ENCODE measurements at regions not wholly inside any gene's neighbourhood (a gene's known extent, or its start where the extent isn't known, plus 50 kb on each side); places are given as distances from the start of the nearest gene placed in this dataset.

DNA sequence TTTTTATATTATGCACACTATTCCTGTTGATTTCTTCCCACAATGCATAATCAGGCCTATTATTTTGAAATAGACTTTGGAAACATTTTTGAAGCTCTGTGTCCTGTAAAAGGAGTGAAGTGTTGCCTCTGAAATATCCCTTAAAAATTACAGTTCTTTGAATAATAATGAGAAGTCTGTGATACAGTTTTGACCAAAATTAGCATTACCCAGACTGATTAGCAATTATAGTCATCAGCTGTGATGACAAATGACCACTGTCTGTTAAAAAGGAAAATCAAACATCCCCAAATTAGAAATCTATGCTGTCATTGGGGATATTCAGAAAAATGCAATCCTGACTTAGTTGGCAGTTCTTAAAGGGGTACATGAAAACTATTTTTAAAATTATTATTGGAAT lies 63.7 kb downstream of the PTGS2 start:
- TF ChIP-seq, protein P1, sequence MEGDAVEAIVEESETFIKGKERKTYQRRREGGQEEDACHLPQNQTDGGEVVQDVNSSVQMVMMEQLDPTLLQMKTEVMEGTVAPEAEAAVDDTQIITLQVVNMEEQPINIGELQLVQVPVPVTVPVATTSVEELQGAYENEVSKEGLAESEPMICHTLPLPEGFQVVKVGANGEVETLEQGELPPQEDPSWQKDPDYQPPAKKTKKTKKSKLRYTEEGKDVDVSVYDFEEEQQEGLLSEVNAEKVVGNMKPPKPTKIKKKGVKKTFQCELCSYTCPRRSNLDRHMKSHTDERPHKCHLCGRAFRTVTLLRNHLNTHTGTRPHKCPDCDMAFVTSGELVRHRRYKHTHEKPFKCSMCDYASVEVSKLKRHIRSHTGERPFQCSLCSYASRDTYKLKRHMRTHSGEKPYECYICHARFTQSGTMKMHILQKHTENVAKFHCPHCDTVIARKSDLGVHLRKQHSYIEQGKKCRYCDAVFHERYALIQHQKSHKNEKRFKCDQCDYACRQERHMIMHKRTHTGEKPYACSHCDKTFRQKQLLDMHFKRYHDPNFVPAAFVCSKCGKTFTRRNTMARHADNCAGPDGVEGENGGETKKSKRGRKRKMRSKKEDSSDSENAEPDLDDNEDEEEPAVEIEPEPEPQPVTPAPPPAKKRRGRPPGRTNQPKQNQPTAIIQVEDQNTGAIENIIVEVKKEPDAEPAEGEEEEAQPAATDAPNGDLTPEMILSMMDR (IDR thresholded peaks at IDR 0.05), result no peak
- TF ChIP-seq POLR2AphosphoS5 (IDR thresholded peaks at IDR 0.05), result no peak

Data from upper lobe of left lung (tissue), 4 donors.